Colonic mucosa (tissue), 4 donors: ENCODE measurements at regions not wholly inside any gene's neighbourhood (a gene's known extent, or its start where the extent isn't known, plus 50 kb on each side); places are given as distances from the start of the nearest gene placed in this dataset.
A peak's percentile ranks its signal among the peaks of the same experiment; 100 is the strongest.

Experiments
- DNase-seq: peaks from one replicate; pipeline ENCODE4 v3.0.0-alpha.2; 2020
- H3K27ac ChIP-seq: fragments of 200-600 bp; one replicate; pipeline ENCODE4 v1.8.0; 2021
- H3K27me3 ChIP-seq: fragments of 200-600 bp; one replicate; pipeline ENCODE4 v1.8.0; 2021
- H3K36me3 ChIP-seq: fragments of 200-600 bp; one replicate; pipeline ENCODE4 v1.8.0; 2021
- H3K4me1 ChIP-seq: fragments of 200-600 bp; one replicate; pipeline ENCODE4 v1.8.0; 2021; ENCODE audit warnings: mild to moderate bottlenecking
- H3K4me3 ChIP-seq: fragments of 200-600 bp; one replicate; pipeline ENCODE4 v1.8.0; 2021
- H3K9ac ChIP-seq, 2 donors: one replicate each; pipeline ENCODE4 v1.7.0; 2013; ENCODE audit warnings: control low read depth in 2 of 2, low read depth in 2 of 2, low read length in 2 of 2
- H3K9me3 ChIP-seq: fragments of 200-600 bp; one replicate; pipeline ENCODE4 v1.8.0; 2021
- intact Hi-C: fragments of 100-400 bp; cut with DNase I; formaldehyde crosslinking; loops from one replicate; pipeline ENCODE4 v1.14.1; 2022
- TF ChIP-seq, protein P1 (sequence below): fragments of 200-600 bp; IDR thresholded peaks from one replicate; pipeline ENCODE4 v1.8.0; 2022; ENCODE audit warnings: antibody characterized with exemption, mild to moderate bottlenecking
- donor health status: healthy.
- donor health status: DM: no; HTN: no; CAD: no.
- donor health status: DM: no; HTN: no; CAD: no.

DNA sequence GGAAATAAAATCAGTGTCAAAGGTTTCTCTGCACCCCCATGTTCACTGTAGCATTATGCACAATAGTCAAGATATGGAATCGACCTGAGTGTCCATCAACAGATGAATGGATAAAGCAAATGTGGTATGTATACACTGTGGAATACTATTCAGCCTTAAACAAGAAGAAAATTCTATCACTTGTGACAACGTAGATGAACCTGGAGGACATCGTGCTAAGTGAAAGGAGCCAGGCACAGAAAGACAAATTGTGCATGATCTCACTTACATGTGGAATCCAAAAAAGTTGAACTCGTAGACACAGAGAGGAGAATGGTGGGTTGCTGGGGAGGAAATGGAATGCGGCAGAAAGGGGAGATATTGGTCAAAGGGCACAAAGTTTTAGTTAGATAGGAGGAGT lies 136.3 kb upstream of the ESR1 start:
- intact Hi-C loops: loop anchor here (10.0 kb wide), 1 partner anchor 454 kb away; no protein-coding TSS in a partner anchor
- Histone ChIP-seq H3K4me1 (no peaks in the 10 kb centered on the region), H3K4me3 (no peak overlapping the region), H3K9ac (no peak overlapping the region), H3K9me3 (no peaks in the 10 kb centered on the region), H3K27ac (no peak overlapping the region), H3K36me3 (no peaks in the 10 kb centered on the region), H3K27me3 (no peaks in the 10 kb centered on the region)
- DNase-seq: no peak
- TF ChIP-seq, protein P1, sequence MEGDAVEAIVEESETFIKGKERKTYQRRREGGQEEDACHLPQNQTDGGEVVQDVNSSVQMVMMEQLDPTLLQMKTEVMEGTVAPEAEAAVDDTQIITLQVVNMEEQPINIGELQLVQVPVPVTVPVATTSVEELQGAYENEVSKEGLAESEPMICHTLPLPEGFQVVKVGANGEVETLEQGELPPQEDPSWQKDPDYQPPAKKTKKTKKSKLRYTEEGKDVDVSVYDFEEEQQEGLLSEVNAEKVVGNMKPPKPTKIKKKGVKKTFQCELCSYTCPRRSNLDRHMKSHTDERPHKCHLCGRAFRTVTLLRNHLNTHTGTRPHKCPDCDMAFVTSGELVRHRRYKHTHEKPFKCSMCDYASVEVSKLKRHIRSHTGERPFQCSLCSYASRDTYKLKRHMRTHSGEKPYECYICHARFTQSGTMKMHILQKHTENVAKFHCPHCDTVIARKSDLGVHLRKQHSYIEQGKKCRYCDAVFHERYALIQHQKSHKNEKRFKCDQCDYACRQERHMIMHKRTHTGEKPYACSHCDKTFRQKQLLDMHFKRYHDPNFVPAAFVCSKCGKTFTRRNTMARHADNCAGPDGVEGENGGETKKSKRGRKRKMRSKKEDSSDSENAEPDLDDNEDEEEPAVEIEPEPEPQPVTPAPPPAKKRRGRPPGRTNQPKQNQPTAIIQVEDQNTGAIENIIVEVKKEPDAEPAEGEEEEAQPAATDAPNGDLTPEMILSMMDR: no peak

DNA sequence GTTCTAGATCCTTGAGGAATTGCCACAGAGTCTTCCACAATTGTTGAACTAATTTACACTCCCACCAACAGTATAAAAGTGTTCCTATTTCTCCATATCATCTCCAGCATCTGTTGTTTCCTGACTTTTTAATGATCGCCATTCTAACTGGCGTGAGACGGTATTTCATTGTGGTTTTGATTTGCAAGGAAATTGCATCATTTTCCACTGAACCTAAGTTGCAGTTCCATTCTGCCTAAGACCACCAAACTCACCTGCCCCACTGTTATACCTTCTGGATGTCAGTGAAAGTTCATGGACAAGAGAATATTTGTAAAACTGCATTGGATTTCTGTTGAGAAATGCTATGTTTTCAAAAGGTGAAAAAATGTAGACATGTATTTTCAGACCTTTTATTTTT lies 132.9 kb upstream of the ESR1 start:
- H3K4me3 ChIP-seq: no peak overlapping the region
- H3K9ac ChIP-seq: no peak overlapping the region
- TF ChIP-seq, protein P1: no peak
- no peaks in the 10 kb centered on the region for H3K4me1 ChIP-seq
- no peak for DNase-seq
- no peak overlapping the region for H3K27ac ChIP-seq
- no peaks in the 10 kb centered on the region for H3K36me3 ChIP-seq
- H3K9me3 ChIP-seq: no peaks in the 10 kb centered on the region
- intact Hi-C loops: loop anchor here (10.0 kb wide), 1 partner anchor 450 kb away; no protein-coding TSS in a partner anchor
- H3K27me3 ChIP-seq: no peaks in the 10 kb centered on the region

DNA sequence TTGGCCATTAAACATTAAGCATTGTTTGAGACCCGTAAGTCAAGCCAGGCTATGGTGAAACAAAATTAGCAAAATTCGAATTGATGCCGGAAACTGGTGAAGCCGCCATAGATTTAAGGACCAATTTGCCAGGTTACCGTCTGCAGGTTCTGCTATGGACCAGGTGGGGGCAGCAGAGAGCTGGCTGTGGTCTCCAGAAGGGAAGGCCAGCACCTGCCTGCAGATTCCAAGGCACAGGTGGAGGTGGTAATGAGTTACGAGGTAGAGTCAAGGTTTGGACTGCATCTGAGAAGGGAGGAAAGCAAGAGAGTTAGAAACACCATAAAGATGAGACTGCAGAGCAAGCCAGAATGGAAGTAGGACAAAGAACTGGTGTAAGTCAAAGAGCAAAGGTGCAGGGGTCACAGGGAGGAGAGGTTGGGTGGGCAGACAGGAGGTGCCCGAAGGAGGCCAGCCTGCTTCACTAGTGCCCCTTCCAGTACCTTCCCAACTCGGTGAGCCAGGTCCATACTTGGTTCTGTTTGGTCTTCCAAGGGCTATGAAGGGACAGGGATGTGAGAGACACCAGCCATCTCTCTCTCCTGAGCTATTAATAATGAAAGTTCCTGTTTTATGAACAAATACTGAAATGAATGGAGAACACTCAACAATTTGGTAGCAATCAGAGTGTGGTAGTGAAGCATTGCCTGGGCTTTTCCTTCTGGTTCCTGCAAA lies 131.6 kb upstream of the ESR1 start:
- Histone ChIP-seq H3K4me3 (no peak overlapping the region), H3K27ac (no peak overlapping the region), H3K36me3 (no peaks in the 10 kb centered on the region), H3K9ac (no peak overlapping the region), H3K27me3 (no peaks in the 10 kb centered on the region), H3K4me1 (no peaks in the 10 kb centered on the region), H3K9me3 (no peaks in the 10 kb centered on the region)
- intact Hi-C loops: loop anchor here (10.0 kb wide), 1 partner anchor 449 kb away; no protein-coding TSS in a partner anchor
- peak; percentile 39 for DNase-seq
- TF ChIP-seq, protein P1: peak; percentile 88

DNA sequence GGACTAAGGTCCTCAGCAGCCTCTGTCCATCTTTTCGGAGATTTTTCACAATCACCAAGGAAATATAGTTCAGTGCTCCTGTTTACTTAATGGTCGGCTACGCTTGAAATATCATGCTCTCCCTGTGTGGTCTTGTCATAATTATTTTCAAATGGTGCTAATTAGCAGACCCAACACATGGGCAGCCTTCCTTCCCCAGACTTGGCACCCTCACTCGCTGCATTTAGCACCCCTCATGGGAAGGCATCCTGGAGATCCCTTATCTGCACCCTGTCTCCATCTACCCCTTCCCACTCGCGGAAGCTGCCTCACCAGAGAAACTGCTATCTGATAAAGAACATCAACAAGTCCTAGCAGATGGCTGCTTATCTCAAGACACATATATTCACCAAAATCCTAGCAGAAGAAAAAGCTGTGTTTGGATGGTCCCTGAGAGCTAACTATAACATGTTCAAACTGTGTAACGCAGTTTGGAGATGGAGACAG lies 131.0 kb upstream of the ESR1 start:
- no peak overlapping the region for H3K9ac ChIP-seq
- TF ChIP-seq, protein P1: no peak
- no peak overlapping the region for H3K4me3 ChIP-seq
- no peaks in the 10 kb centered on the region for H3K9me3 ChIP-seq
- no peaks in the 10 kb centered on the region for H3K27me3 ChIP-seq
- intact Hi-C loops: loop anchor here (10.0 kb wide), 1 partner anchor 448 kb away; no protein-coding TSS in a partner anchor
- H3K27ac ChIP-seq: no peak overlapping the region
- H3K36me3 ChIP-seq: no peaks in the 10 kb centered on the region
- H3K4me1 ChIP-seq: no peaks in the 10 kb centered on the region
- no peak for DNase-seq

DNA sequence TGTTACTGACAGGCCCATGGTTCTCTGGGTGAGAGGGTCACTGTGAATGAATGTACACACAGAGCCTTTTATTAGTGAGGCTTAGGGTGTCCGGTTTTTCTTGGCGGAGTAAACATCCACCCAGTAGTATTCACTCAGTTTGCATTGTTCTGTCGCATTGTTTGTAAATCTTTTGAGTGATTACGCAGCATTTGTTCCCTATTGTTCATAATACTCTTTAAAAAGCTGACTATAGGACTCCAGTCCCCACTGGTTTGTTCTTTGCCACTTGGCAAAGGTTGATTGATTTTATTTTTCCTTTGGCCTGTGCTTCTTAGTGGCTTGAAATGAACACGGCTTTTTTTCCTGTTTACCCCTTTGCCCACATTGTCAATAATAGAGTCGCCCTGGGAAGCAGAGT lies 130.1 kb upstream of the ESR1 start:
- no peak for DNase-seq
- Histone ChIP-seq H3K9me3 (no peaks in the 10 kb centered on the region), H3K4me3 (no peak overlapping the region), H3K4me1 (no peaks in the 10 kb centered on the region), H3K36me3 (no peaks in the 10 kb centered on the region), H3K9ac (no peak overlapping the region), H3K27ac (no peak overlapping the region), H3K27me3 (no peaks in the 10 kb centered on the region)
- TF ChIP-seq, protein P1: no peak
- intact Hi-C loops: loop anchor here (10.0 kb wide), 1 partner anchor 447 kb away; no protein-coding TSS in a partner anchor
